HG02588 (cell line): ENCODE measurements at regions not wholly inside any gene's neighbourhood (a gene's known extent, or its start where the extent isn't known, plus 50 kb on each side); places are given as distances from the start of the nearest gene placed in this dataset.

Experiments used
- ATAC-seq: cut with Tn5 transposase; IDR thresholded peaks from one replicate; pipeline ENCODE4 v1.9.1; 2021; ENCODE audit warnings: mild to moderate bottlenecking, moderate library complexity; ENCODE audit not compliant: unreplicated experiment

DNA sequence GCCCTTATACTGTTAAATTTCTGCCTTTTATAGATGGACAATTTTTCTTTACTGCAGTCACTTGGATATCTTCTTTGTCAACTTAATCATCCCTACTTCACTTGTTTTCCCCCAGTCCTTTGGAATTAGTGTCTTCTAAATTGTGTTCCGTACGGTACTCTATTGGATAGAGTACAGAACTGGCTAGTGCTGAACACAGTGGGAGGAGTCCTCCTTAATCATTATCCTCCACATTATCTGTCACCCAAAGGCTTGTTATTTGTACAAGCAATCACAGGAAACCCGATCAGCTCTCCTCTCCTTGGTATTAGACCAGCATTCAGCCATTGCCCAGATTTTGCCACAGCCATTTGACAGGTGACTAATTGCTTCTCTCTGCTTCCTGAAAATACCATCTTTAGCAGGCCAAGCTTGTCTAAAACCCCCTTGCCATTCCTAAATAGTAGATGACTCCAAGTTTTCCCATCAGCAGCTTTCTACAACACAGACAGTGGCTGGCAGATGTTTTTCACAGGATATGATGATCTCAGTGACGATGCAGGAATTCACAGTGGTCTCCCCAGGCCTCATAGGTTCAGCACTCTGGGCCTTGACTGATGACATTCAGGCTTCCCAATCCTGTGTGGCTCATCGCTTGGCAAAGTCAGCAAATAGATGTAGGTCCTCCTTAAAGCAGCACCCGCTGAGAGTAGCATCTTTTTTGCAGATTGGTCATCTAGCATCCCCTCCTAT is 216.0 kb upstream of the RGS6 start:
- ATAC-seq, result no peak

DNA sequence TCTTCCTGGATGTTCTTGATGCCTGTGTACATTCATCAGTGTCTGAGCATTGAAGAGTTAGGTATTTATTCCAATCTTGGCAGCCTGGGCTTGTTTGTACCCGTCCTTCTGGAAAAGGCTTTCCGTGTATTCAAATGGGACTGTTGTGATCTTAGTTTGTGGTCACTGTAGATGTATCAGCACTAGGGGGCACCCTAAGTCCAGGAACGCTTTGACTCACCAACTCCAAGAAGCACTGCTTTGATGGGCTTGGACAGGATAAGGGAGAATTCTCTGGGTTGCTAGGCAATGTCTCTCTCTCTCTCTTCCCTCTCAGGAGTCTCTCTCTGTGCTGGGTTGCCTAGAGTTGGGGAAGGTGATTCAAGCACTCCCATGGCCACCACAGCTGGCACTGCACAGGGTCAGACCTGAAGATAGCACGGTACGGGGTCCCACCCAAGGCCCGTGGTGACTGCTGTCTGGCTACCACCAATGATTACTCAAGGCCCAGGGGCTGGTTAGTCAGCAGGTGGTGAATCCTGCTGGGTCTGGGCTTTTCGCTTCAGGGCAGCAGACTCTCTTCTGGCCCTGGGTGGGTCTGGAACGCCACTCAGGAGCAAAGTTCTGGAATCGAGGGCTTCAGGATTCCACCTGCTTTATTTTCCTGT is 211.1 kb upstream of the RGS6 start:
- no peak for ATAC-seq

DNA sequence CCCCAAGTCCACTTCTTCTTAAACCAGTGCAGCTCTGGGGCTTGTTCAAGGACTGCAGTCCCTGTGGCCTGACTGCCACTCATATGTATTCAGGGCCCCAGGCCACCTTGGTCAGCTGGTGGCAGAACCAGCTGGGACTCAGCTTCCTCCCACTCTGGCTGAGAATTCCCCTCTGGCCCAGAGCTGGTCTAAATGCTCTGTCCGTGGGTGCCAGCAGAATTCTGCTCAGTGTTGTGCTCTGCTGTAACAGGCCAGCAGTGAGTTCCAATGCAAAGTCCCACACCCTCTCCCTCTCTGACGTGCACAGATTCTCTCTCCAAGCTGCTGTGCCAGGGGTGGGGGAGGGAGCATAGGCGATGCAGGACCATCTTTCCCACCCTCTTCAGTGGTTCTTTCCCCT is 210.4 kb upstream of the RGS6 start:
- no peak for ATAC-seq

GRCh38 chr14:71722885-71723284 is 209.3 kb upstream of the RGS6 start:
- no peak for ATAC-seq

GRCh38 chr14:71725922-71726579 is 206.2 kb upstream of the RGS6 start:
- no peak for ATAC-seq

DNA sequence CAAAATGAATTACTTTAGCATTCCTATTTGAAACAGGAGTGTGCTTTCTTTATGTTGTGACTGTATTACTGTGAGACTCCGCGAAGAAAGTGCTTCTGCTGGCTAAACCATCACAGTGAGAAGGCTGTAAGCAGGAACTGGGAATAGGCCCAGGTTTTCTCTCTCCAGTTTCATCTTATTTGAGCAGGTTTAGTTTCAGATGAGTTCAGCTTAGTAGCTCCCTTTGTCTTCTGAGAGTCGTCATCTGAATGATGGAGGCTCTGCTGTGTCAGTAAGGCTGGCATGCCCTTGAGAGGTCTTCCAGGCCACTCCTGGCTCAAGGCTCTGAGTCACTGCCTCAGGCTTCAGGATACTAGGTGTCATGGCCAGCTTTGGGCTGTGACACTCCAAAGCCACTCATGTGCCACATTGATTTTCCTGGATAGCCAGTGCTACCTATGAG is 205.6 kb upstream of the RGS6 start:
- no peak for ATAC-seq

- no peak for ATAC-seq
Measured at GRCh38 chr14:71728386-71728785, 203.8 kb upstream of the RGS6 start.

GRCh38 chr14:71729596-71729995 is 202.6 kb upstream of the RGS6 start:
- no peak for ATAC-seq

GRCh38 chr14:71730471-71730870 is 201.8 kb upstream of the RGS6 start:
- no peak for ATAC-seq

DNA sequence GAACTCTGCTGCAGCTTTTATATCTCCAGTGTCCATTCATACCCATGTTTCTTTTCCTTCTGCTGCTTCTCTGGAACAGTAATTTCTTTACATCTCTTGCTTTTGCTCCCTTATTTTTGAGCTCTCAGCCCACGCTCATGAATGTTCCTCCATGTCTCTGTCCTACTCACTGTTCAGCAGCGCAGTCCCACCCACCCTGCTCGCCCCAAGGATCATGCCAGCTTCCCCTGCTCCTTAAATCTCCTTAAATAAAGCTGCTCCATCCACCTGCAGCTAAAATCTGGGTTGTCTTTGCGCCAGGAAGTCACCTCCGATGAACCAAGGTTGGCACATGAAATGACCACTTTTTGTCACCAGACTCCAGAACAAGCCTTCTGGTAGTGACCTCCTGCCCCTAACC is 201.1 kb upstream of the RGS6 start:
- no peak for ATAC-seq

DNA sequence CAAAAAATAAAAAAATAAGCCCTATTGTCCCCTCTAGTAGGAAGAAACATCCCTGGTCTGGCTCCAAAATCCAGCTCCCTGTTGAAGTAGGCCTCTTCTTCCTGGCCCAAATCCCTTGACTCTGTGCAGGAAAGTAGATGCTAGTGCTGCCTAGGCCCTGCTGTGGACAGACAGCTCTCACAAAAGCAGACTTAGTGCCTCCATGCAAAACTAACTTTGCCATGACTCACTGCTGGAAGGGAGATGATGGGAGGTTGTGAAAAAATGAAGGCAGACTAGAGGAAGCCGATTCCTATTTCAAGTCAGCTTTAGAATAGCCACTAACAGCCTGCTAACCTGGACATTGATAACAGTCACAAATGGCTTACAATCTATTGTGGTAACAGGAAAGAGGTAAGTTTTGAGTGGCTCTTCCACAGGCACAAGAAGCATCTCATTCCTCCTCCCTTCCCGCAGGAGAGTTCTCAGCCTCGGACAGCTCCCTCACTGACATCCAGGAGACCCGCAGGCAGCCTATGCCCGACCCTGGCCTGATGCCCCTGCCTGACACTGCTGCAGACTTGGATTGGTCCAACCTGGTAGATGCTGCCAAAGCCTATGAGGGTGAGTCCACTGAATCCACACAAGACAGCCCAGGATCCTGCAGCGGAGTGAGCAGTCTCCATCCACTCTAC is 198.9 kb upstream of the RGS6 start:
- no peak for ATAC-seq

DNA sequence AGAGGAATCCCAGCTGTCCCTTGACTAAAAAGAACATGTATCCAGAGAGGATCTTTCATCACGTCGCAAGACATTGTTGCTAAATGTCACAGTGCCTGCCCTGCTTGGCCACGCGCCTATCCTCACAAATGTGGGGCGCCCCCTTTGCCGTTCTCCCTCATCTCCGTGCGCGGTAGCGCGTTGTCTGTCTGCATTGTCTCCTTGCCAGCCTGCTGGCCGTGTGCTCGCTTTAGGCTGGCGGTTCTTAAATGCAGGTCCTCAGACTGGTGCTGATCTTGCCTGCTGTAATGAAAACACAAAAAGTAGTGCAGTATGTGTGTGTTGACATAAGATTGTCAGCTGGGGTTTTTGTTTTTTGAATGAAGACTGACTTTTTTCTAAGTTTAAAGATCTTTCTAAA is 198.2 kb upstream of the RGS6 start:
- ATAC-seq, result no peak

DNA sequence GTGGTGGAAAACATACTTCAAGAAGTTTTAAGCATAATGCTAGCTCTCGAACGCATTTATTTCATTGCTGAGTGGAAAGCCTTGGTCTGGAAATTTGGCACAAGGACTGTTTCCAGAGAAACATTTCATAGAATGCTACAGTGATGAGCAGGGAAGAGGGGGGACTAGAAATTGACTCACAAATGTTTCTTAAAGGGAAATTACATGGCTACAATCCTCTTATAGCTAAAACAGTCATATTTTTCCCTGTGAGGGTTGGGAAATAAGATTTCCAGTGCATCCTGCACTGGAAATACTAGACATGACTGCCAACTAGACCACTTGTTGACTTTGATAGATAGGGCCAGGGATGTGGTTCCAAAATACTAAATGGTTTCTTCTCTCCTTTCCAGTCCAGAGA is 197.3 kb upstream of the RGS6 start:
- no peak for ATAC-seq

GRCh38 chr14:71737760-71738159 is 194.5 kb upstream of the RGS6 start:
- no peak for ATAC-seq

DNA sequence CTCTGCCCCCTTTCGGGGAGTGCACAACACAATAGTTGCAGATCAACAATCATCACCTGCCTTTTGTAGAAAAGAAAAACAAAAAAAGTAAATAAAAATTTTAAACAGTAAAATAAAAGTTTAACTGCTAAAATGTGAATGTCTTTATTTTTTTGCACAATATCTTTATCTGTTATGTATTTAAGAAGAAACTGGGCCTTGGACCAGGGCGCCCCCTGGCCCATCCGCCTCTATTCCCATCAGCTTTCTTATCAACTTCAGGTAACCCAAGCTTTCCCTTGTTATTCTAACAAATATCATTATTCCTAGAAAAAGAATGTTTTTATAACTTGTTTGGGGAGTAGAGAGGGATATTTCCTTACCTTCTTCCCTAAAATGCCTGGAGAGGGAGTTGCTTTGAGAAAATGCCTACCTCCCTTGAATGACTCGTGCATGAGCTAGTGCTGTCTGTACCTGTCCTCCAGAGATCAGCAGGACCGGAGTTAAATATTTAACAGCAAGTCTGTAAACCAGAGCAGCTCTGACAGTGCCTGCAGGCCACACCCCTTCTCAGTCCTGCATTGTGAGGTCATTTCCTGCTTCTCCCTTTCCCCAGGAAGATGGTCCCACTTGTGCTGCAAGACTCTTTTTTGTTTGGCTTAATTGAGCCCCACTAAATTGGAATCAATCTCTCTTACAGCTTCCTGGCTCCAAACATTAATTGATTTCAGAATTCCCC is 192.8 kb upstream of the RGS6 start:
- ATAC-seq, result no peak

DNA sequence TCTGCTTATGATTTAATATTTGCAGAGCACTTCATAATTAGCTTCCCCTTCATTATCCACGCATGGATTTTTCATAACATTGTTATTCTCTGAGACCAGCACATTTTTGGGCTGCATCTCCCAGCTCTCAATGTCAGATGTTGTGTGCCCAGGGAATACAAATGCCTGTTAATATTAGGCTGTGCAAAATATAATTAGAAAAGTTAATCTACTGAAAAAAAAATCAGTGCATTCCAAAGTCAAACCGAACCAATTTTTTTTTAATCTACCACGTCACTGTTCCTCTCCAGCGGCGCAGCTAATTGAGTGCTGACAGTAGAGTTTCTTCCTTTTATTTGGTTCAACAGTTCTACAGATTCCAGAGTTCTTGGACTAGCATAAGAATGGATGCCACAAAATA is 191.0 kb upstream of the RGS6 start:
- ATAC-seq, result no peak

DNA sequence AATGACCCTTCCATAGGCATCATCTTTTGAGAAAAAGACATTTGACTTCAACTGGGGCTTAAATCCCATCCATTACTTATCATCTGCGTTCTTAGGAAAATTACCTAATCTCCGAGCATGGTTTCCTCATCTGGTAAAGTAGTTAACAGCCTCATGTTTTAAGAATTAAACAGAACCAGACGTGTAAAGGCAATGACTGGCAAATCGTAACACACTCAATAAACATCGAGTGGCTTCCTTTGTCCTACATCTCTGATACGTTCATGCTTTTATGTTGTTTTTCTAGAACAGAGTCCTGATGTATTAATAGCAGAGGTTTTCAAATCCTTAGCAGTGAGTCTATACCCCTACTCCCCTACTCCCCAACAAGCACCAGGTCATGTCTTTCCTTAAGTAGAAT is 189.7 kb upstream of the RGS6 start:
- ATAC-seq, result no peak

GRCh38 chr14:71745072-71745471 is 187.2 kb upstream of the RGS6 start:
- ATAC-seq, result no peak

DNA sequence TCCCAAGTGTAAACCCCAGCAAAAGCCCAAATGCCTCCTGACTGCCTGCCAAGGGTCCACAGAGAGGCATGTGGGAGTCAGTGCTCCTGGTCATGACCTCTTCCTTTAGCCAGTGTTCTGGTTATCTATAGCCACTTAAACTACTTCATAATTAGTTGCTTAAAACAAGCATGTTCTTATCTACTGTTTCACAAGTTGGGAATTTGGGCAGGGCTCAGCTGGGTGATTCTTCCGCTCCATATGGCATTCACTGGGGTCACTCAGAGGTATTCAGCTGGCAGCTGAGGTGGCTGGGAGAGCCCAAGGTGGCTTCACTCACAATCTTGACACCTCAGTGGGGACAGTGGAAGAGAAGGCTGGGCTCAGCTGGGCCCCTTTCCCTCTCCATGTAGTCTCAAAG is 184.0 kb upstream of the RGS6 start:
- no peak for ATAC-seq

- no peak for ATAC-seq
Measured at GRCh38 chr14:71749613-71750238, 182.5 kb upstream of the RGS6 start.

DNA sequence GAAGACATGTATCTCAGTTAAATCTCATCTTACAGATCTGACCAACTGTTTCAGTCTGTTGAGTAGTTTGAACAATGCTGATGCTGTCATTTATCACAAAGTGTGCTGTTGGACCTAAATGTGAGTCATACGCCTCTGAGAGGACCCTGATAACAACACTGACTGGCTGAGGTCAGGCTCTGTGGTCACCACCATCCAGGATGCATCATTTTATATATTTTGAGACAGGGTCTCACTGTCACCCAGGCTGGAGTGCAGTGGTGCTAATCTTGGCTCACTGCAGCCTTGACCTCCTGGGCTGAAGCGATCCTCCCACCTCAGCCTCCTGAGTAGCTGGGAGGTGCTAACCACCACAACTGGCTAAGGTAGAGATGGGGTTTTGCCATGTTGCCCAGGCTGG is 181.0 kb upstream of the RGS6 start:
- no peak for ATAC-seq
